Progenitor cell of endocrine pancreas (in vitro differentiated cells): ENCODE measurements at regions not wholly inside any gene's neighbourhood (a gene's known extent, or its start where the extent isn't known, plus 50 kb on each side); places are given as distances from the start of the nearest gene placed in this dataset. TPM values are rescaled to one million over a fixed set of nuclear protein-coding genes. Genes with fewer than 3 reads are reported as not detected.

ENCODE experiments used
- microRNA-seq: library from miRNA; unstranded; fragments of <30 nt; microRNA quantifications from one replicate; pipeline ENCODE4 v1.1.0, GENCODE V29; 2020; ENCODE audit warnings: borderline number of aligned reads; ENCODE audit not compliant: unreplicated experiment

Small RNAs in the stretch of these regions (microRNA-seq; reads per million reads assigned to microRNA genes)
- gene MIR3924 = not detected
